Breast epithelium (tissue), 3 donors: ENCODE measurements at regions not wholly inside any gene's neighbourhood (a gene's known extent, or its start where the extent isn't known, plus 50 kb on each side); places are given as distances from the start of the nearest gene placed in this dataset.

Experiments used
- CTCF ChIP-seq, 3 donors: fragments of 450-650 bp; IDR thresholded peaks; one replicate each; pipeline ENCODE4 v1.5.1; 2016 to 2017; ENCODE audit warnings: antibody characterized with exemption in 3 of 3, mild to moderate bottlenecking in 3 of 3, moderate library complexity in 3 of 3
- POLR2A ChIP-seq: fragments of 450-650 bp; IDR thresholded peaks from one replicate; pipeline ENCODE4 v1.6.1; 2016; ENCODE audit warnings: antibody characterized with exemption, mild to moderate bottlenecking, moderate library complexity
- POLR2AphosphoS5 ChIP-seq, 3 donors: sonication (generic); formaldehyde crosslinking; IDR thresholded peaks; one replicate each; pipeline ENCODE4 v1.6.1; 2017; ENCODE audit warnings: antibody characterized with exemption in 3 of 3

- TF ChIP-seq CTCF (IDR thresholded peaks at IDR 0.05): no peak
- no peak for TF ChIP-seq POLR2A
- TF ChIP-seq POLR2AphosphoS5 (IDR thresholded peaks at IDR 0.05): no peak
These were observed 119.2 kb downstream of the TLR5 start for GRCh38 chr1:223023863-223024262.
